Suprapubic skin (tissue), 4 donors: ENCODE measurements at regions not wholly inside any gene's neighbourhood (a gene's known extent, or its start where the extent isn't known, plus 50 kb on each side); places are given as distances from the start of the nearest gene placed in this dataset.
A peak's percentile ranks its signal among the peaks of the same experiment; 100 is the strongest.

ENCODE experiments used
- DNase-seq, 2 donors: peaks; one replicate each; pipeline ENCODE4 v3.0.0-alpha.2; 2019; ENCODE audit warnings: low spot score in 2 of 2
- H3K27ac ChIP-seq: fragments of 200-600 bp; sonication (generic); one replicate; pipeline ENCODE4 v1.5.1; 2019
- H3K27me3 ChIP-seq: fragments of 200-600 bp; sonication (generic); one replicate; pipeline ENCODE4 v1.5.1; 2019
- H3K36me3 ChIP-seq: fragments of 200-600 bp; sonication (generic); one replicate; pipeline ENCODE4 v1.5.1; 2019
- H3K4me1 ChIP-seq: fragments of 200-600 bp; sonication (generic); one replicate; pipeline ENCODE4 v1.5.1; 2019
- H3K4me3 ChIP-seq: fragments of 200-600 bp; sonication (generic); one replicate; pipeline ENCODE4 v1.5.1; 2019; ENCODE audit warnings: mild to moderate bottlenecking
- H3K9me3 ChIP-seq: fragments of 200-600 bp; sonication (generic); one replicate; pipeline ENCODE4 v1.5.1; 2019
- CTCF ChIP-seq, 2 donors: fragments of 200-600 bp in 1 of 2; fragments of 450-650 bp in 1 of 2; sonication (generic) in 1 of 2; IDR thresholded peaks; one replicate each; pipeline ENCODE4 v1.5.1; 2016 to 2019; ENCODE audit warnings: antibody characterized with exemption in 2 of 2, mild to moderate bottlenecking in 1 of 2, moderate library complexity in 1 of 2
- EP300 ChIP-seq: sonication (generic); formaldehyde crosslinking; IDR thresholded peaks from one replicate; pipeline ENCODE4 v1.6.1; 2017; ENCODE audit warnings: antibody characterized with exemption
- POLR2A ChIP-seq, 2 donors: fragments of 450-650 bp; IDR thresholded peaks; one replicate each; pipeline ENCODE4 v1.6.1; 2017; ENCODE audit warnings: antibody characterized with exemption in 2 of 2, mild to moderate bottlenecking in 2 of 2, moderate library complexity in 2 of 2
- POLR2AphosphoS5 ChIP-seq, 3 donors: sonication (generic); formaldehyde crosslinking; IDR thresholded peaks; one replicate each; pipeline ENCODE4 v1.6.1; 2017; ENCODE audit warnings: antibody characterized with exemption in 3 of 3
- WGBS: methylation state at CpG from one replicate; pipeline ENCODE4 v1.1.5; 2018; 5-methylcytosine and 5-hydroxymethylcytosine counted together

- Histone ChIP-seq H3K9me3 (no peaks in the 10 kb centered on the region), H3K27ac (no peak overlapping the region), H3K36me3 (no peaks in the 10 kb centered on the region), H3K4me3 (no peak overlapping the region), H3K4me1 (peaks cover 12% of the 10 kb centered on the region), H3K27me3 (no peaks in the 10 kb centered on the region)
- TF ChIP-seq CTCF (IDR thresholded peaks at IDR 0.05) (no peak), EP300 (no peak), POLR2AphosphoS5 (IDR thresholded peaks at IDR 0.05) (no peak), POLR2A (IDR thresholded peaks at IDR 0.05) (no peak)
- 84% methylated on average over 6 of the region's 6 CpGs for WGBS
- no peak for DNase-seq
Measured at GRCh38 chr20:47859278-47859677, 74.0 kb upstream of the SULF2 start.

DNA sequence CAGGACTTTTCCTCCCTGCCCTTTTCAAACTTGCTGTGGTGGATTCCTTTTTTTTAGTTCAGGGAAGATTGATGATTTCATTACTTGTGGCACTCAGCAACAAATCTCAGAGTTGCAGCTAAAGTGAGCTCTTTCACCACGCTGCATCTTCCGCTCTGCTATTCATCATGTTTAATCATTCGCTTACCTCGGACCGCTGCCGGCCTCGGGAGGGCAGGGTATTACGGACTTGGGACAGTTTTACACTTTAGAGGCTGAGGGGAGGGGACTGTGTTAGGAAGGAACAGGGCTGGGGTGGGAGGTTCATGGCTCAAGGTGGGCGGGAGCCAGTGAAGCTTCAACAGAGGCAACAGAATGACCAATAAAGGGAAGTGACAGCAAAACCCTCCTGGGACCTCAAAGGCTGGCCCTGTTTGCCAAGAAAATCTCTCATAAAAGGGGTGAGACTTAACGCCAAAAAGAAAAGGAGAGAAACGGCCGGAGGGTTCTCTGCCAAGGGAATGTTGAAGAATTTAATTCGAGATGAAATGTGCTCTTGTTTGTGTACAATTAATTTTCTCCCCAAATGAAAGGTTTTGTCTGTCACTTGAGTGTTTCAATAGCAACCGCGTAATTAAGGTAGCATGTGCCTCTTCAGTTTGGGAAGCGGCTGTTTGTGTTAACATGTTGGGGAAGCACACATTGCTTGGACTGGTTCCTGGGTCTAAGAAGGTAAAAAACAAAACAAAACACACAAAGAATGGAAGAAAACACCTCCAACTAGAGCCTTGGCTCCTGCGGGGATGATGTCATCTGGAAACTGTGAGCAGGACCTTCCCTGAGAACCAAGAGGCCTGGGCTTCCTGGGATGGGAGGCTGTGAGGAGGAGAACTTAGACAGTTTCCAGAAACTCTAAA is 72.5 kb upstream of the SULF2 start:
- Histone ChIP-seq H3K27ac (peak overlapping the region; percentile 2), H3K27me3 (no peaks in the 10 kb centered on the region), H3K4me1 (peaks cover 12% of the 10 kb centered on the region), H3K9me3 (no peaks in the 10 kb centered on the region), H3K4me3 (no peak overlapping the region), H3K36me3 (no peaks in the 10 kb centered on the region)
- no peak for DNase-seq
- TF ChIP-seq POLR2AphosphoS5 (IDR thresholded peaks at IDR 0.05) = no peak
- TF ChIP-seq CTCF (IDR thresholded peaks at IDR 0.05) = no peak
- TF ChIP-seq EP300 = no peak
- no peak for TF ChIP-seq POLR2A (IDR thresholded peaks at IDR 0.05)
- 37% methylated on average over 17 of the region's 17 CpGs for WGBS

DNA sequence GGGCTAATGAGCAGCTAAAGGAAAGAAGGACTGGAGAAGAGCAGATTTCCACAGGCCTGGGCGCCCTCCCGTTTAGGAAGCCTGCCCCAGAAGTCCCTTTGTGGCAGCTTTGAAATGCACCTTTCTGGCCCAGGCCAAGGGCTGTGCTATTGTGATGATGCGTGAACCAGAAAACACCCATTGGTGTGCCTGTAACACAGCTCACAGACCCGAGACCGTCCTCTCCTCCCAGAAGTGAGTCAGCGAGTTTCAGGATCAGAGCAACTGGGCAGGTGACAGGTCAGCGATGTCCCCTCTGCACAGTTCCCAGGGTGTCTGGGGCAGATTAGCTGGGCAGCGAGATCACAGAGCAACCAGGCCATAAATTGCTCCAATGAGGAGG is 71.9 kb upstream of the SULF2 start:
- peaks cover 12% of the 10 kb centered on the region for H3K4me1 ChIP-seq
- no peak for DNase-seq
- H3K4me3 ChIP-seq = no peak overlapping the region
- 57% methylated on average over 8 of the region's 8 CpGs for WGBS
- no peaks in the 10 kb centered on the region for H3K36me3 ChIP-seq
- no peaks in the 10 kb centered on the region for H3K9me3 ChIP-seq
- H3K27me3 ChIP-seq = no peaks in the 10 kb centered on the region
- H3K27ac ChIP-seq = no peak overlapping the region
- TF ChIP-seq CTCF (IDR thresholded peaks at IDR 0.05) = no peak
- TF ChIP-seq POLR2AphosphoS5 (IDR thresholded peaks at IDR 0.05) = no peak

GRCh38 chr20:47855799-47856198 is 70.5 kb upstream of the SULF2 start:
- 93% methylated on average over 4 of the region's 4 CpGs for WGBS
- DNase-seq = no peak
- Histone ChIP-seq H3K36me3 (no peaks in the 10 kb centered on the region), H3K9me3 (no peaks in the 10 kb centered on the region), H3K4me3 (no peak overlapping the region), H3K27me3 (peaks cover 4% of the 10 kb centered on the region), H3K27ac (no peak overlapping the region), H3K4me1 (peaks cover 12% of the 10 kb centered on the region)
- no peak for TF ChIP-seq CTCF (IDR thresholded peaks at IDR 0.05)
- TF ChIP-seq POLR2AphosphoS5 (IDR thresholded peaks at IDR 0.05) = no peak
- no peak for TF ChIP-seq POLR2A (IDR thresholded peaks at IDR 0.05)

DNA sequence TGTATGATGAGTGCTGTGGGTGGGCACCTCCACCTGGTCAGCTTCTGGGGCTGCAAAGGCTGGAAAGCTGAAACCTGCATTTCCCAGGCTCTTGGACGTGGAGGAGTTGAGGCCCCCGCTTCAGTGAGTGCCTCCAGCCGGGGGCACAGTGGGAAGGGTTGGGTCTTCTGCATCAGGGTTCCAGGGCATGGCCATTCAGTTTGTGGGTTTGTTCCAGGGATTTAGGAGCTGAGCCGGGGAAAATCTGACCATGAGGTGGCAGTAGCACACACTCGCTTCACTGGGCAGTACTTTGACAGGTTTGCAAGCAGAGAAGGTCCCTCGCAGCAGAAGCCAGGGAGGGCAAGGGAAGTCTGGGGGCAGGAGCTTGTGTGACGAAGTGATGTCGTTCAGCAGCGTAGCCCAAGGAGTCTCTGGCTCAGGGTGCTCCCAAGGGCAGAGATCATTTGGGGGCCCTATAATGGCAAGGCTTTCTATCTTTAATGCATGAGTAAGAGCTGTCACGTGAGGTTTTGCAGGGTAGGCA is 69.5 kb upstream of the SULF2 start:
- Histone ChIP-seq H3K4me3 (no peak overlapping the region), H3K4me1 (peaks cover 12% of the 10 kb centered on the region), H3K36me3 (no peaks in the 10 kb centered on the region), H3K27ac (no peak overlapping the region), H3K9me3 (no peaks in the 10 kb centered on the region), H3K27me3 (peaks cover 4% of the 10 kb centered on the region)
- 86% methylated on average over 10 of the region's 10 CpGs for WGBS
- TF ChIP-seq CTCF (IDR thresholded peaks at IDR 0.05) (peak in 1 of 2 donors; percentile 15), EP300 (no peak), POLR2A (IDR thresholded peaks at IDR 0.05) (no peak), POLR2AphosphoS5 (IDR thresholded peaks at IDR 0.05) (no peak)
- DNase-seq = no peak
